ENCODE measurements at regions not wholly inside any gene's neighbourhood (a gene's known extent, or its start where the extent isn't known, plus 50 kb on each side); places are given as distances from the start of the nearest gene placed in this dataset.

- no peak for TF ChIP-seq CTCF (IDR thresholded peaks at IDR 0.05)
- no peaks in the 10 kb centered on the region for H3K9me3 Mint-ChIP-seq (ENCODE audit: unreplicated experiment)
- H3K27ac Mint-ChIP-seq (ENCODE audit: unreplicated experiment): no peak overlapping the region
- H3K36me3 Mint-ChIP-seq (ENCODE audit: unreplicated experiment): peaks cover 2% of the 10 kb centered on the region
- no peak for DNase-seq (ENCODE audit: extremely low spot score, unreplicated experiment)
- no peaks in the 10 kb centered on the region for H3K27me3 Mint-ChIP-seq (ENCODE audit: unreplicated experiment)
- H3K4me3 Mint-ChIP-seq (ENCODE audit: unreplicated experiment): no peak overlapping the region
- H3K4me1 Mint-ChIP-seq (ENCODE audit: unreplicated experiment): no peaks in the 10 kb centered on the region
Measured at GRCh38 chr3:124631727-124632126, 98.5 kb upstream of the UMPS start.

- Mint-ChIP-seq H3K4me1 (ENCODE audit: unreplicated experiment) (no peaks in the 10 kb centered on the region), H3K27ac (ENCODE audit: unreplicated experiment) (no peak overlapping the region)
- TF ChIP-seq CTCF (IDR thresholded peaks at IDR 0.05): no peak
Measured at GRCh38 chr3:124632566-124633140, 97.6 kb upstream of the UMPS start.

GRCh38 chr3:124633524-124633923, 96.7 kb upstream of the UMPS start:
- peaks cover 2% of the 10 kb centered on the region for H3K36me3 Mint-ChIP-seq (ENCODE audit: unreplicated experiment)
- H3K4me3 Mint-ChIP-seq (ENCODE audit: unreplicated experiment): no peak overlapping the region
- no peak overlapping the region for H3K27ac Mint-ChIP-seq (ENCODE audit: unreplicated experiment)
- no peaks in the 10 kb centered on the region for H3K9me3 Mint-ChIP-seq (ENCODE audit: unreplicated experiment)
- no peaks in the 10 kb centered on the region for H3K4me1 Mint-ChIP-seq (ENCODE audit: unreplicated experiment)
- no peaks in the 10 kb centered on the region for H3K27me3 Mint-ChIP-seq (ENCODE audit: unreplicated experiment)
- TF ChIP-seq CTCF (IDR thresholded peaks at IDR 0.05): no peak
- DNase-seq (ENCODE audit: extremely low spot score, unreplicated experiment): no peak

More at GRCh38 chr3:124632566-124633140, 97.6 kb upstream of the UMPS start:
- Mint-ChIP-seq H3K4me3 (ENCODE audit: unreplicated experiment) (no peak overlapping the region), H3K27me3 (ENCODE audit: unreplicated experiment) (no peaks in the 10 kb centered on the region), H3K36me3 (ENCODE audit: unreplicated experiment) (peaks cover 2% of the 10 kb centered on the region), H3K9me3 (ENCODE audit: unreplicated experiment) (no peaks in the 10 kb centered on the region)
- no peak for DNase-seq (ENCODE audit: extremely low spot score, unreplicated experiment)

- no peaks in the 10 kb centered on the region for H3K9me3 Mint-ChIP-seq (ENCODE audit: unreplicated experiment)
- H3K27ac Mint-ChIP-seq (ENCODE audit: unreplicated experiment): no peak overlapping the region
- no peak overlapping the region for H3K4me3 Mint-ChIP-seq (ENCODE audit: unreplicated experiment)
- no peaks in the 10 kb centered on the region for H3K4me1 Mint-ChIP-seq (ENCODE audit: unreplicated experiment)
- peaks cover 2% of the 10 kb centered on the region for H3K36me3 Mint-ChIP-seq (ENCODE audit: unreplicated experiment)
- no peak for TF ChIP-seq CTCF (IDR thresholded peaks at IDR 0.05)
- no peaks in the 10 kb centered on the region for H3K27me3 Mint-ChIP-seq (ENCODE audit: unreplicated experiment)
- no peak for DNase-seq (ENCODE audit: extremely low spot score, unreplicated experiment)
Measured at GRCh38 chr3:124634210-124635168, 95.8 kb upstream of the UMPS start.

- no peaks in the 10 kb centered on the region for H3K4me1 Mint-ChIP-seq (ENCODE audit: unreplicated experiment)
- H3K27me3 Mint-ChIP-seq (ENCODE audit: unreplicated experiment): no peaks in the 10 kb centered on the region
- H3K27ac Mint-ChIP-seq (ENCODE audit: unreplicated experiment): no peak overlapping the region
- DNase-seq (ENCODE audit: extremely low spot score, unreplicated experiment): no peak
- no peaks in the 10 kb centered on the region for H3K9me3 Mint-ChIP-seq (ENCODE audit: unreplicated experiment)
- TF ChIP-seq CTCF (IDR thresholded peaks at IDR 0.05): no peak
- peaks cover 2% of the 10 kb centered on the region for H3K36me3 Mint-ChIP-seq (ENCODE audit: unreplicated experiment)
- no peak overlapping the region for H3K4me3 Mint-ChIP-seq (ENCODE audit: unreplicated experiment)
Measured at GRCh38 chr3:124635169-124635539, 95.1 kb upstream of the UMPS start.

Measured in osteocyte (in vitro differentiated cells).